ENCODE measurements at regions not wholly inside any gene's neighbourhood (a gene's known extent, or its start where the extent isn't known, plus 50 kb on each side); places are given as distances from the start of the nearest gene placed in this dataset.

DNA sequence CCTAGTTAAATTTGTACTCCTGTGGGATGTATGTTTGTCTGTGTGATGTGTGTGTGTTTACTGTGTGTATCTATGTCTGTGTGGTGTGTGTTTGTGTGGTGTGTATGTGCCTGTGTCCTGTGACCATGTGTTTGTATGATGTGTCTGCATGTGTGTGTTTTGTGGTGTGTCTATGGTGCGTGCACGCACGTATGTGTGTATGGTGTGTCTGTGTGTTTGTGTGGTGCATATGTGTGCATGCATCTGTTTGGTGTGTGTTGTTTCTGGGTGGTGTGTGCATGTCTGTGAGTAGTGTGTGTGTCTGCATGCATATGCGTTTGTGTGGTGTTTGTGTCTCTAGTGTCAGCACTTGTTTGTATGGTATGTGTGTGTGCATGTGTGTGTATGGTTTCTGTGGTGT is 174.2 kb upstream of the RBFOX1 start:
- Histone ChIP-seq H3K27me3 (no peaks in the 10 kb centered on the region), H3K4me3 (ENCODE audit: low read depth in 1 of 2, low read length in 1 of 2) (no peak overlapping the region), H3K27ac (no peak overlapping the region), H3K9me3 (no peaks in the 10 kb centered on the region), H3K4me1 (ENCODE audit: control insufficient read depth in 1 of 2, insufficient read depth in 1 of 2, low read depth in 1 of 2, low read length in 1 of 2) (no peaks in the 10 kb centered on the region), H3K36me3 (no peaks in the 10 kb centered on the region)
- TF ChIP-seq, protein P1, sequence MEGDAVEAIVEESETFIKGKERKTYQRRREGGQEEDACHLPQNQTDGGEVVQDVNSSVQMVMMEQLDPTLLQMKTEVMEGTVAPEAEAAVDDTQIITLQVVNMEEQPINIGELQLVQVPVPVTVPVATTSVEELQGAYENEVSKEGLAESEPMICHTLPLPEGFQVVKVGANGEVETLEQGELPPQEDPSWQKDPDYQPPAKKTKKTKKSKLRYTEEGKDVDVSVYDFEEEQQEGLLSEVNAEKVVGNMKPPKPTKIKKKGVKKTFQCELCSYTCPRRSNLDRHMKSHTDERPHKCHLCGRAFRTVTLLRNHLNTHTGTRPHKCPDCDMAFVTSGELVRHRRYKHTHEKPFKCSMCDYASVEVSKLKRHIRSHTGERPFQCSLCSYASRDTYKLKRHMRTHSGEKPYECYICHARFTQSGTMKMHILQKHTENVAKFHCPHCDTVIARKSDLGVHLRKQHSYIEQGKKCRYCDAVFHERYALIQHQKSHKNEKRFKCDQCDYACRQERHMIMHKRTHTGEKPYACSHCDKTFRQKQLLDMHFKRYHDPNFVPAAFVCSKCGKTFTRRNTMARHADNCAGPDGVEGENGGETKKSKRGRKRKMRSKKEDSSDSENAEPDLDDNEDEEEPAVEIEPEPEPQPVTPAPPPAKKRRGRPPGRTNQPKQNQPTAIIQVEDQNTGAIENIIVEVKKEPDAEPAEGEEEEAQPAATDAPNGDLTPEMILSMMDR (IDR thresholded peaks at IDR 0.05): no peak

DNA sequence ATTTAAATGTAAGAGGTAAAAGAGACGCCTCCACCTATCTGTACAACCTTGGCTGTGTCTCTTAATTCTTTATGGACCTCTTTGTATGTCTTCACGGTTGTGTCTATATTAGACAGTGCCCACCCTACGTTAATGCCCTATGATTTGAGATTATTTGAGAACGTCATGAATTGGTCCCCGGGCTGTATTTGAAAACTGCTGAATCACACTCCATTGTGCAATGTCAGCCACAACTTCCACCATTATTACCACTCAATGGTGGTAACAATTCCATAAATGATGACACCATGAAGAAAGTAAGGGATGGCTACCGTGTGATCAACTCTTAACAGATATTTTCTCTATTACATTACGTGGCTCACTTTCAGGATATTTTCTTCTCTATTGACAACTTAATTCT is 182.4 kb upstream of the RBFOX1 start:
- no peaks in the 10 kb centered on the region for H3K4me1 ChIP-seq (ENCODE audit: control insufficient read depth in 1 of 2, insufficient read depth in 1 of 2, low read depth in 1 of 2, low read length in 1 of 2)
- no peak overlapping the region for H3K4me3 ChIP-seq (ENCODE audit: low read depth in 1 of 2, low read length in 1 of 2)
- TF ChIP-seq, protein P1 (IDR thresholded peaks at IDR 0.05): no peak
- H3K9me3 ChIP-seq: no peaks in the 10 kb centered on the region
- H3K36me3 ChIP-seq: no peaks in the 10 kb centered on the region
- H3K27me3 ChIP-seq: no peaks in the 10 kb centered on the region
- H3K27ac ChIP-seq: no peak overlapping the region

DNA sequence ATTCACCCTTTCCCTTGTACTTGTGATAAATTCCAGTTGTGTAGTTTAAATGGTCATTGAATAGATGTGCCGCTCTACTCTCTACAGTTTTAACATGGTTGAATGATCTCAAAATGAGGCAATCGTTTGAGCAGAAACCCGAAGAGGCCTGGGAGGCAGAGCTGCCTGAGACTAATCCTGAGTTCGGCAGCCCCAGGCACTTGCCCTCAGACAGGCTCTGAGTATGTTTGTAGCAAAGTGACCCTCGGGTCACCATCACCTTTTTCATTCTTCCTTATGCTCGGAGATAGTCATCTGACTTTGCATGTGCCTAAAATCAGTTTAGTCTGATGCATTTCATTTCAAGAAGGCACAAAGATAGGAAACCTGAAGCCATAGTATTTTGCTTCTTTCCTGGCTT is 184.0 kb upstream of the RBFOX1 start:
- no peaks in the 10 kb centered on the region for H3K36me3 ChIP-seq
- no peak overlapping the region for H3K27ac ChIP-seq
- H3K27me3 ChIP-seq: no peaks in the 10 kb centered on the region
- no peaks in the 10 kb centered on the region for H3K9me3 ChIP-seq
- no peaks in the 10 kb centered on the region for H3K4me1 ChIP-seq (ENCODE audit: control insufficient read depth in 1 of 2, insufficient read depth in 1 of 2, low read depth in 1 of 2, low read length in 1 of 2)
- TF ChIP-seq, protein P1 (IDR thresholded peaks at IDR 0.05): no peak
- no peak overlapping the region for H3K4me3 ChIP-seq (ENCODE audit: low read depth in 1 of 2, low read length in 1 of 2)

DNA sequence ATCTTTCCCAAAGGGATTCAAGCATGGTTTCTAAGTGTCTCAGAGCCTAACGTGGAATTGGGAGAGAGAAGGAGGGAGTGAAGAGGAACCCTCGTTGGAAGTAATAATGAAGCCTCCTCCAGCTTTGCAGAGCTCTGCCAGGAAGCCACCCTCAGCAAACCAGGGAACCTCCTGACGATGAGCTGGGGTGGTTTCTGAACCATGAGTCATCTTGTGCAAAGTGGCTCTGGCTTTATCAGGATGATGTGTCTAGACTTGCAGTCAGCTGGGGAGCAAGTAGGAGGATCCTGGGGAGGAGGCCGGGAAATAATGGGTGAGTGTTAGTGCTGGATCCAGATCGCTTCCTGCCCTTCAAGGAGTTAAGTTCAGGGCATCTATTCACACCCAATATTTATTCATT is 191.7 kb upstream of the RBFOX1 start:
- TF ChIP-seq, protein P1 (IDR thresholded peaks at IDR 0.05): no peak
- H3K36me3 ChIP-seq: no peaks in the 10 kb centered on the region
- no peaks in the 10 kb centered on the region for H3K9me3 ChIP-seq
- no peak overlapping the region for H3K4me3 ChIP-seq (ENCODE audit: low read depth in 1 of 2, low read length in 1 of 2)
- H3K4me1 ChIP-seq (ENCODE audit: control insufficient read depth in 1 of 2, insufficient read depth in 1 of 2, low read depth in 1 of 2, low read length in 1 of 2): no peaks in the 10 kb centered on the region
- H3K27me3 ChIP-seq: no peaks in the 10 kb centered on the region
- no peak overlapping the region for H3K27ac ChIP-seq

DNA sequence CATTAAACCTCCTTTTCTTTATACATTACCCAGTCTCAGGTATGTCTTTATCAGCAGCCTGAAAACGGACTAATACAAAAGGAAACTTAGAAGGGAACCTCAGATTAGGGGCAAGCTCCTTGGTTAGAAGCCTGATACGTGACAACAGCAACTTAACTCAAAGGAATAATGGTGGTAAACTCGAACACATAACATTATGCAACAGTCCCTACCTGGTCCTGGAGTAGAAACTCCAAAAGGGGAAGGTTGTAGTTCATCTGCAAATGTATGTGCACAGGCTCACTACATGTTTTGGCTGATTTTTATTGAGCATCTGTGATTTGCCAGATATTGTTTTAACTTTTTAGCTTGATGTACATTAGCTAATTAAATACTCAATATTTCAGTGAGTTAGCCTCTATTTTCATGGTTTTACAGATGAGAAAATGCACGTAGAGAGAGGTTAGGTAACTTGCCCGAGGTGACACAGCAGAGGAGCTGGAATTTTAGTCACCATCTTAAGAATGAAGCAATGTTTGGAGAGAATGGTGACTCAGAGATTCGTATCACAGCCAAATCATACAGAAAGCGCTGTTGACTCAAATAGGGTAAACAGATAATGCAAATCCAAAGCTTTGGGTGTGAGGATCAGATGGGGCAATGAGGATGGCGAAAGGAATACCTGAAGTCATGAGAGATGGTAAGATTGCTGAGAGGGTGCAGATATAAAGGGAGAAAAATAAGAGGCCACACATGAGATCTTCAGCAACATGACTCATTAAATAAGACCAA is 194.9 kb upstream of the RBFOX1 start:
- Histone ChIP-seq H3K36me3 (no peaks in the 10 kb centered on the region), H3K4me1 (ENCODE audit: control insufficient read depth in 1 of 2, insufficient read depth in 1 of 2, low read depth in 1 of 2, low read length in 1 of 2) (no peaks in the 10 kb centered on the region), H3K27ac (no peak overlapping the region), H3K4me3 (ENCODE audit: low read depth in 1 of 2, low read length in 1 of 2) (no peak overlapping the region), H3K9me3 (no peaks in the 10 kb centered on the region), H3K27me3 (no peaks in the 10 kb centered on the region)
- TF ChIP-seq, protein P1 (IDR thresholded peaks at IDR 0.05): no peak

Data from neutrophil (primary cell).